HG02885 (cell line): ENCODE measurements at regions not wholly inside any gene's neighbourhood (a gene's known extent, or its start where the extent isn't known, plus 50 kb on each side); places are given as distances from the start of the nearest gene placed in this dataset.
"Not testable (repeated sequence)": the region's sequence is repeated elsewhere in the genome, so short reads cannot be mapped to it uniquely, and the experiment has no call there.

Experiments
- ATAC-seq: cut with Tn5 transposase; IDR thresholded peaks from one replicate; pipeline ENCODE4 v1.9.1; 2021; ENCODE audit warnings: mild to moderate bottlenecking; ENCODE audit not compliant: unreplicated experiment, poor library complexity

GRCh38 chr2:181737302-181737701 lies 57.0 kb upstream of the NEUROD1 start:
- not testable (repeated sequence) for ATAC-seq

GRCh38 chr2:181738074-181738473 lies 57.8 kb upstream of the NEUROD1 start:
- no peak for ATAC-seq

GRCh38 chr2:181738563-181738962 lies 58.2 kb upstream of the NEUROD1 start:
- ATAC-seq, result no peak

GRCh38 chr2:181741756-181742155 lies 61.4 kb upstream of the NEUROD1 start:
- ATAC-seq, result no peak

GRCh38 chr2:181742361-181742760 lies 62.0 kb upstream of the NEUROD1 start:
- no peak for ATAC-seq

- peak; percentile 66 for ATAC-seq
These were observed 62.8 kb upstream of the NEUROD1 start for GRCh38 chr2:181742922-181743722.

- ATAC-seq, result no peak
These were observed 63.4 kb upstream of the NEUROD1 start for GRCh38 chr2:181743723-181744031.

GRCh38 chr2:181745796-181746540 lies 65.7 kb upstream of the NEUROD1 start:
- ATAC-seq, result no peak

- ATAC-seq, result no peak
These were observed 66.5 kb upstream of the NEUROD1 start for GRCh38 chr2:181746844-181747243.

GRCh38 chr2:181750305-181750704 lies 70.0 kb upstream of the NEUROD1 start:
- no peak for ATAC-seq

GRCh38 chr2:181751266-181752030 lies 71.1 kb upstream of the NEUROD1 start:
- no peak for ATAC-seq

GRCh38 chr2:181752301-181752700 lies 72.0 kb upstream of the NEUROD1 start:
- no peak for ATAC-seq

GRCh38 chr2:181753686-181754085 lies 73.4 kb upstream of the NEUROD1 start:
- ATAC-seq, result no peak

- no peak for ATAC-seq
These were observed 73.8 kb upstream of the NEUROD1 start for GRCh38 chr2:181754105-181754504.

- ATAC-seq, result no peak
These were observed 74.9 kb upstream of the NEUROD1 start for GRCh38 chr2:181755181-181755580.

- no peak for ATAC-seq
These were observed 80.2 kb upstream of the NEUROD1 start for GRCh38 chr2:181760521-181760920.

- ATAC-seq, result no peak
These were observed 80.9 kb upstream of the NEUROD1 start for GRCh38 chr2:181761175-181761574.

GRCh38 chr2:181762000-181762399 lies 81.7 kb upstream of the NEUROD1 start:
- no peak for ATAC-seq

GRCh38 chr2:181762848-181763247 lies 82.5 kb upstream of the NEUROD1 start:
- no peak for ATAC-seq

GRCh38 chr2:181763423-181763822 lies 83.1 kb upstream of the NEUROD1 start:
- no peak for ATAC-seq
